Mesodermal cell (in vitro differentiated cells): ENCODE measurements at regions not wholly inside any gene's neighbourhood (a gene's known extent, or its start where the extent isn't known, plus 50 kb on each side); places are given as distances from the start of the nearest gene placed in this dataset.

ENCODE experiments used
- H3K27ac ChIP-seq: 2 replicates; pipeline ENCODE4 v1.7.0; 2013; ENCODE audit warnings: mild to moderate bottlenecking, low read depth, low read length, moderate library complexity; ENCODE audit not compliant: severe bottlenecking
- H3K36me3 ChIP-seq: 2 replicates; pipeline ENCODE4 v1.7.1; 2013; ENCODE audit warnings: mild to moderate bottlenecking, low read length, moderate library complexity; ENCODE audit not compliant: control insufficient read depth, insufficient read depth
- H3K4me1 ChIP-seq: one replicate; pipeline ENCODE4 v1.7.1; 2013; ENCODE audit warnings: mild to moderate bottlenecking, low read length; ENCODE audit not compliant: insufficient read depth, control insufficient read depth, poor library complexity, severe bottlenecking
- H3K4me3 ChIP-seq: 2 replicates; pipeline ENCODE4 v1.7.0; 2013; ENCODE audit warnings: low read length, control low read depth, mild to moderate bottlenecking; ENCODE audit not compliant: insufficient read depth, poor library complexity, severe bottlenecking; ENCODE audit errors: extremely low read depth
- H3K9me3 ChIP-seq: 2 replicates; pipeline ENCODE4 v1.7.1; 2013; ENCODE audit warnings: mild to moderate bottlenecking, low read length, moderate library complexity; ENCODE audit not compliant: control insufficient read depth
- WGBS, 2 experiments: methylation state at CpG; one replicate each; pipeline ENCODE4 v1.1.5; 2013; ENCODE audit warnings: missing lambda C conversion rate in 2 of 2; ENCODE audit not compliant: insufficient coverage in 2 of 2; 5-methylcytosine and 5-hydroxymethylcytosine counted together

DNA sequence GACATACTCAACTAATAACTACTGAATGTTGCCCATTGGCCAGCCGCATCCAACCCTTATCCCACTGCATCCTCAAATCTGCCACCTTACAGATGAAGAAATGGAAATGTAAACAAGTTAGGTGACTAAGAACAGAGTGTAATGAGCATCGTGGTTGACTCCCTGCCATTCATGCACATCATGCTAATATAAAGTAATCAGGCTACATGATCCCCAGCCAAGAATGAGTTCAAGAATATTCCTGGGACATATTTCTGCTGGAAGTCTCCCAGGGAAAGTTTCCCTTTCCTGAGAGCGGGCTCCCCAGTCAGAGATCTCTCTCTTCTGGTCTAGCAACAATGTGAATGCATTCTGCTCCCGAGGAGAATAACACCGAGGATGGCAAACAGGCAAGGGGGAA, 55.9 kb upstream of the SERP2 start:
- Histone ChIP-seq H3K27ac (no peak overlapping the region), H3K36me3 (no peaks in the 10 kb centered on the region), H3K4me3 (no peak overlapping the region), H3K9me3 (no peaks in the 10 kb centered on the region), H3K4me1 (peaks cover 2% of the 10 kb centered on the region)
- WGBS, 2 experiments = 83 to 100% methylated on average over 1 of the region's 5 CpGs

DNA sequence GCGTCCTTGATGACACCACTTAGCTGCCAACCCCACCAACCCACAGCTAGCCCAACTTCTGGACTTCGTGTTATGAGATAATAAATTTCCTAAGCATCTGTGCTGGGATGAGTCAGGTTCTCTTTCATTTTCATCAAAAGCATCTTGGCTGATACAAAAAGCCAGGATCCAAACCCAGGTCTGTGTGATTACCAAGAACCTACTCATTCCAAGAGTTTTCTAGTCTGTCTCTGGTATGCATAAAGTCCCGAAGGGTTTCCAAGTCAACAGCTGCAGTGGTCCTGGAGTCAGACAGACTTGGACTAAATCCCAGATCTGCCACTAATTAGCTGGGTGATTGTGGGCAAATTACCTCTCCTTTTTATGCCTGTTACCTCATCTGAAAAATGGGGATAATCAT, 55.5 kb upstream of the SERP2 start:
- no peaks in the 10 kb centered on the region for H3K36me3 ChIP-seq
- peaks cover 2% of the 10 kb centered on the region for H3K4me1 ChIP-seq
- WGBS, 2 experiments = 100% methylated on average over 1 of the region's 3 CpGs; no CpG with 5 or more reads in 1 of the 2 experiments
- H3K4me3 ChIP-seq = no peak overlapping the region
- no peak overlapping the region for H3K27ac ChIP-seq
- H3K9me3 ChIP-seq = no peaks in the 10 kb centered on the region

DNA sequence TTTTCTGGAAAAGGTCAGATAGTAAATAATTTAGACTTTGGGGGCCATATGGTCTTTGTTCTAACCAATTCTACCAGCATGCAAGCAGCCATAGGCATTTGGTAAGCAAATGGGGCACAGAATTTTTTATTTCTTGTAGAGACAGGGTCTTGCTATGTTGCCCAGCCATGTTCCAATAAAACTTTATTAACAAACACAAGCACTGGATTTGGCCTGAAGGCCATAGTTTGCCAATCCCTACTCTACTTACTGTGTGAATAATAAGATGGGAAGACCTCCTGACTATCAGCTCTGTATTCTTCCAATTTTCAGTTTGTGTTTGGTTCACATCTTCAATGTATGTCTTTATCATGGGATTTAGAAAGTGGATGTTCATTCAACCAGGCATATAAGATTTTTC, 53.0 kb upstream of the SERP2 start:
- H3K9me3 ChIP-seq = no peaks in the 10 kb centered on the region
- no peak overlapping the region for H3K27ac ChIP-seq
- H3K4me3 ChIP-seq = no peak overlapping the region
- no peaks in the 10 kb centered on the region for H3K4me1 ChIP-seq
- H3K36me3 ChIP-seq = no peaks in the 10 kb centered on the region

DNA sequence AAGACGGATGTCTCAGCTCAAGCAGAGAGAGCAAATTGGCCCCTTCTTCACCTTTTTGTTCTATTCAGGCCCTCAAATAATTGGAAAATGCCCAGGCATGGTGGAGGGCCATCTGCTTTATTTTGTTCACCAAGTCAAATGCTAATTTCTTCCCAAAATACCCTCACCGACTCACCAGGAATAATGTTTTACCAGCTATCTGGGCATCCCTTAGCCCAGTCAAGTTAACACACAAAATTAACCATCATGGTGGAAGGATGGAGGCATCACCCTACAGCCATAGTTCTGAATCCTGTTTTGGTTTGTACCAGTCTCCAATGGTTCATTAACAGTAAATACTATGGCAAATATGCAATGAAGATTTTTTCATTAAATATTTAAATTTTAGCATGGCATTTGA, 51.7 kb upstream of the SERP2 start:
- no peaks in the 10 kb centered on the region for H3K9me3 ChIP-seq
- WGBS, 2 experiments = 94 to 100% methylated on average over 2 of the region's 2 CpGs
- H3K4me3 ChIP-seq = no peak overlapping the region
- no peaks in the 10 kb centered on the region for H3K36me3 ChIP-seq
- H3K4me1 ChIP-seq = peaks cover 9% of the 10 kb centered on the region
- H3K27ac ChIP-seq = no peak overlapping the region

DNA sequence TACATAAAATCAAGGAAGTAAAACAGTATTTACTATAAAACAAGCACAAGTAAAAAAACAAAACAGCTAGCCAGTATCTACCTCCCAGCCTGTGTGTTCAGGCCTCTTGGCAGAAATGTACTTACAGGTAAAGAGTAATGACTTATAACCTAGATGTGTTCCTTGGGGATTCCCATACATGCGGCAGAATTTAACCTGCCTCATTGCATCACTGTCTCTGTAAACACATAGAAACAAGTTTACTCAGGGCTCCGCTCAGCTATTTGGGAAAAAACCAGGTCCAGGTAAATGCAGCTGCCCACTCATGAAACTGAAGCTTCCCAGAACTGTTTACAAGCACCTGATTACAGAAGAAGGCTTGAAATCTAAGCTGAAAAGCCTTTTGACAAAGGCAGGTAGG, 50.7 kb upstream of the SERP2 start:
- no peaks in the 10 kb centered on the region for H3K9me3 ChIP-seq
- no peaks in the 10 kb centered on the region for H3K36me3 ChIP-seq
- no peak overlapping the region for H3K4me3 ChIP-seq
- peaks cover 10% of the 10 kb centered on the region for H3K4me1 ChIP-seq
- WGBS, 2 experiments = 89 to 100% methylated on average over 1 of the region's 2 CpGs
- no peak overlapping the region for H3K27ac ChIP-seq

DNA sequence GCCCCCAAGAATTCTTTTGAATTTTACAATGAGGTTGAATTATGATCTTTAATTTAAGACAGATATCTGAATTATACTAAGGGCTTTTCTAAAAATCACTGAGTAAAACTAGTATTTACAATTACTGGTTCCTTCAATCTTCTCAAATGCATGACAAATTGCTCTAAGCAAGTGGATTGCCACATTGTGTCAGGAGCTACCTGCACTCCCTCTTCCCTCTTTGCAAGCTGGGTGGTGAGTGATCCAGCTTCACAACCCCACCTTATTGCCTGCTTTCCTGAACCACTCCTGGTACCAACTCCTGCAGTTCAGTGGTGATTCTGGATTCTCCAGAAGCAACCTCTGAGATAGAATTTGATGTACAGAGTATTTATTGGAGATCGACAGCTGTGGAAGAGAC, 49.9 kb upstream of the SERP2 start:
- WGBS, 2 experiments = 100% methylated on average over 1 of the region's 1 CpG; no CpG with 5 or more reads in 1 of the 2 experiments
- H3K4me1 ChIP-seq = peaks cover 10% of the 10 kb centered on the region
- no peak overlapping the region for H3K27ac ChIP-seq
- no peaks in the 10 kb centered on the region for H3K36me3 ChIP-seq
- H3K4me3 ChIP-seq = no peak overlapping the region
- H3K9me3 ChIP-seq = no peaks in the 10 kb centered on the region
